NCI-H2107 treated with DMSO at 0.1 percent for 48 hours (cell line): ENCODE measurements at regions not wholly inside any gene's neighbourhood (a gene's known extent, or its start where the extent isn't known, plus 50 kb on each side); places are given as distances from the start of the nearest gene placed in this dataset.
"Not testable (repeated sequence)": the region's sequence is repeated elsewhere in the genome, so short reads cannot be mapped to it uniquely, and the experiment has no call there.

Experiments
- DNase-seq: peaks from one replicate; lab custom pipeline; 2025; ENCODE audit not compliant: unreplicated experiment; lab: John Stamatoyannopoulos, UW

- DNase-seq: no peak
These were observed 144.2 kb upstream of the ZNF804B start for GRCh38 chr7:88615336-88615735.

- no peak for DNase-seq
These were observed 144.8 kb upstream of the ZNF804B start for GRCh38 chr7:88614736-88615135.

GRCh38 chr7:88610942-88611341, 148.6 kb upstream of the ZNF804B start:
- DNase-seq: no peak

- DNase-seq: no peak
These were observed 158.8 kb upstream of the ZNF804B start for GRCh38 chr7:88600695-88601094.

GRCh38 chr7:88599528-88599927, 160.0 kb upstream of the ZNF804B start:
- no peak for DNase-seq

GRCh38 chr7:88597941-88598425, 161.5 kb upstream of the ZNF804B start:
- no peak for DNase-seq

DNA sequence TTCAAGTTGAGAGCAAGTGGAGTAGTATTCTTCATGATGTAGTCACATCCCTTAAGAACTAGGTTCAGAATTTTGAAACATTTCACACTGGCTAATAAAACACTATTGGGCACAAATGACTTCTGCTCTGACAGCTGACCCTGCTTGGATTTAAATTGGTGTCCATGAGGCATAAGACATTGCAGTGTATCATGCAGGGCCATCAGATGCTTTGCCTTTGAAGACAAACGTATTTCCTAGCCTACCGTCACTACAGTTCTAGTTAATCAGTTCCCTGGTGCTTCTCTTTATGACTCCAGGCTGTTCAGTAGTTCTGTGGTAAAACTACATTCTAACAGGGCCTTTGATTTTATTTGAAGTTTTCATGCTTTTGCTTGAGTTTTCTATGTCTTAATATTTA, 168.5 kb upstream of the ZNF804B start:
- DNase-seq: no peak

GRCh38 chr7:88589927-88590326, 169.6 kb upstream of the ZNF804B start:
- DNase-seq: no peak

GRCh38 chr7:88586890-88587289, 172.6 kb upstream of the ZNF804B start:
- DNase-seq: no peak

DNA sequence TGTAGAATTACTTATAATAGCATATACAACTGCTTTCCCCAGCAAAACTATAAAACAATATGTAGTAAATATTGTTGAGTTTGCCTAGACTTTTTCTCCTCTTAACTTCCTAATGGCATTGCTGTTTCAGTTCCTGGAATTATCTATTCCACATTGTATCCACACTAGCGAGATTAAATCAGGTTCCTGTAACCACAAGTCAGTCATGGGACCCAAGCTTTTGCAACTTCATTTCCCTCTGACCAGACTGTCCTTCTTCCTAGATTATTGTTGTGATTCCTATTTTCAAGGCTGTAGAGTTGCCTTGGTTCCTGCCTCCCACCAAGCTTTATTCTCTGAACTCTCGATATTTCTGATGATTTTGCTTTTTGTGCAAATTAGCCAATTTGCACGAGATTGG, 173.3 kb upstream of the ZNF804B start:
- DNase-seq: no peak

- DNase-seq: no peak
These were observed 182.8 kb upstream of the ZNF804B start for GRCh38 chr7:88576720-88577119.

DNA sequence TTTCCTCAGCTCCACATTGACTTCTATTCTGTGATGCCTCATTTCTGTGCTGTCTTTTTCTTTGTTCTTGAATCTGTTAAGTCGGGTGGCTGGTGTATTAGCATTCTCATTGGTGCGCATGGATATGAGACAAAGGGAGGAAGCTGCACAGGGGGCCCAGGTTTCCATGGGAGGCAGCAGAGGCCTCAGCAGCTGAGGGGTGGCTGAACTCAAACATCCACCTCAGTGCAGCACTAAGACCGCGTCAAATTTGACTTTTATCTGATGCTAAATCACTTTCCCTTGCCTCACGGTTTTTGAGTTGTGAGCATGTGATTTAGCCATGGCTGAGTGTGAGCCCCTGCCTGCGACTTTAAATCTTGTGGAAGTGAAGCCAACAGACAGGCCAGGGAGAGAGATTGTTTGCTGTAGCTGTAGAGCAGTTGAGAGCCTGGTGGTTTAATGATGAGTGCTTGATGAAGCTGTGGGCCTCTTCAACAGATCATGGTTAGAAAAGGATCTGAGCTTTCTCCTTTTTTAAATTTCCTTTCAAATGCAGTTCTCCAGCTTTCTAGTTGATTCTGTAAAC, 193.3 kb upstream of the ZNF804B start:
- no peak for DNase-seq

DNA sequence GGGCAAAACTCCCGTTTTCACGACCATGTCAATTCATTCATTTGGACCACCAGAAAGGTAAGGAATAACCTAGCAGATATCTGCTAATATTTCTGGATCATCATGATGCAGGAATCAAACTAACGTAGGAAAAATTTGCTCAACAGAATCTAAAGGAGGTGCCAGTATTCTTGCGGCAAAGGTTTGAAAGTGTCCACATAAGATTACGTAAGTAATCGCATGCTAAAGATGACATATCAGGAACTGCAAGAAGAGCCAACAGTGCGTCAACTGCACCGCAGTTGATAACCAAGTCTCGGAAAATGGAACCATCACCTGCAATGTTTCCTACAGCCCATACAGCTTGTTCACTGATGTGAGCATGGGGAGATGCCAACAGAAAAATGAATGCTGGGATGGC, 194.1 kb upstream of the ZNF804B start:
- no peak for DNase-seq

- DNase-seq: not testable (repeated sequence)
These were observed 203.1 kb upstream of the ZNF804B start for GRCh38 chr7:88556441-88556840.

DNA sequence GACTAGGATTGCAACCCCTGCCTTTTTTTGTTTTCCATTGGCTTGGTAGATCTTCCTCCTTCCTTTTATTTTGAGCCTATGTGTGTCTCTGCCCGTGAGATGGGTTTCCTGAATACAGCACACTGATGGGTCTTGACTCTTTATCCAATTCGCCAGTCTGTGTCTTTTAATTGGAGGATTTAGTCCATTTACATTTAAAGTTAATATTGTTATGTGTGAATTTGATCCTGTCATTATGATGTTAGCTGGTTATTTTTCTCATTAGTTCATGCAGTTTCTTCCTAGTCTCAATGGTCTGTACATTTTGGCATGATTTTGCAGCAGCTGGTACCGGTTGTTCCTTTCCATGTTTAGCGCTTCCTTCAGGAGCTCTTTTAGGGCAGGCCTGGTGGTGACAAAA, 204.7 kb upstream of the ZNF804B start:
- DNase-seq: not testable (repeated sequence)

DNA sequence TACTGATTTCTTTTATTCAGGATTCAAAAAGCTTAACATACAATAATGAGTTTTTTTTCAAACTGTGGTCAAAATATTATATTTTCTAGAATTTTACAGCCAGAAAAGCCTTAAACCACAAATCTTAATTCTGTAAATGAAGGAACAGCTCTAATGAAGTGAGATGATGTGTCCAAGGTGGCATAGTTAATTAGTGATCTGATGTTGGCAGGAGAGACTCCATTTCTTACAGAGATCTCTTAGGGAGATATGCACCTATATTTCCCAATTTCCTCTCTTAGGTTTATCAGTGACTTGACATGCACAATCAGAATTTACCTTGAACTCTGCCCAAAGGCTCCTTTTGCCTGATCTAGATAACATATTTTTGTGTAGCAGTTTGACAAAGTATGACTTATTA, 211.1 kb upstream of the ZNF804B start:
- DNase-seq: no peak

DNA sequence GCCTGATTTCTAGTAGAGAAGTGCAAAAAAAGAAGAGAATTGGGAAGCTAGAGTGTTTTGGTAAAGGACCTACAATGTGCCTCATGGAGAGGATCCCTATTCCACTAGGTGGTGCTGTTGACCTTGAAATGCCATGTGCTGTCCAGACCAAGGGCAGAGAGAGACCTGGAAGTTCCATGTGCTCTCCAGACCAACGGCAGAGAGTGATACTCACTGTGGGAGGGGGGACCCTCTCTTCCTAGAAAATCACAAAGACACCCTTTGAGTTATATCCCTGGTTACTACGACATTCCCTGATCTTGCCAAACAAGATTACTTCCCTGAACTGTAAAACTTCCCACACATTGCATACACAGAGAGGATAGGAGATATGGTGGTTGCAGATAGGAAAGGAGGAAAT, 212.7 kb upstream of the ZNF804B start:
- no peak for DNase-seq

GRCh38 chr7:88545663-88546062, 213.8 kb upstream of the ZNF804B start:
- no peak for DNase-seq

GRCh38 chr7:88540012-88540411, 219.5 kb upstream of the ZNF804B start:
- no peak for DNase-seq

GRCh38 chr7:88539518-88539917, 220.0 kb upstream of the ZNF804B start:
- DNase-seq: no peak

GRCh38 chr7:88523645-88524044, 217.0 kb upstream of the STEAP4 start:
- DNase-seq: no peak

- no peak for DNase-seq
These were observed 216.1 kb upstream of the STEAP4 start for GRCh38 chr7:88522771-88523293.

GRCh38 chr7:88516429-88516828, 209.7 kb upstream of the STEAP4 start:
- DNase-seq: no peak
